OCI-LY3 (cell line): ENCODE measurements at regions not wholly inside any gene's neighbourhood (a gene's known extent, or its start where the extent isn't known, plus 50 kb on each side); places are given as distances from the start of the nearest gene placed in this dataset.

Experiments used
- H2AFZ ChIP-seq: fragments of 200-600, 300-600 bp; shearing (Covaris generic); 2 replicates; pipeline ENCODE4 v1.6.0; 2014; ENCODE audit warnings: antibody characterized with exemption, low read depth, low read length
- H3K27ac ChIP-seq: fragments of 200-600, 300-600 bp; sonication (generic); 2 replicates; pipeline ENCODE4 v1.5.1; 2014; ENCODE audit warnings: mild to moderate bottlenecking, low read length, moderate library complexity, mixed read lengths
- H3K27me3 ChIP-seq: fragments of 200-600, 300-600 bp; sonication (generic); 2 replicates; pipeline ENCODE4 v1.6.1; 2014; ENCODE audit warnings: low read depth, low read length, mixed read lengths
- H3K36me3 ChIP-seq: fragments of 200-600, 300-600 bp; sonication (generic); replicated peaks from 2 replicates; pipeline ENCODE3; 2014; ENCODE audit warnings: low read depth, low read length, mixed read lengths
- H3K4me1 ChIP-seq: fragments of 300-600, 200-600 bp; sonication (generic); 2 replicates; pipeline ENCODE4 v1.6.1; 2014; ENCODE audit warnings: low read length, mixed read lengths
- H3K4me2 ChIP-seq: fragments of 200-600, 300-600 bp; sonication (generic); 2 replicates; pipeline ENCODE4 v1.6.1; 2014; ENCODE audit warnings: low read length, mixed read lengths
- H3K4me3 ChIP-seq: fragments of 300-600, 200-600 bp; sonication (generic); 2 replicates; pipeline ENCODE4 v1.5.1; 2014; ENCODE audit warnings: antibody characterized with exemption, mild to moderate bottlenecking, low read length, moderate library complexity
- H3K79me2 ChIP-seq: fragments of 300-600, 200-600 bp; shearing (Covaris generic); 2 replicates; pipeline ENCODE4 v1.6.1; 2014; ENCODE audit warnings: mild to moderate bottlenecking, low read length, mixed read lengths
- H3K9ac ChIP-seq: fragments of 300-600, 200-600 bp; shearing (Covaris generic); 2 replicates; pipeline ENCODE4 v1.6.0; 2014; ENCODE audit warnings: mild to moderate bottlenecking, low read length, moderate library complexity
- H3K9me3 ChIP-seq: fragments of 200-600, 300-600 bp; shearing (Covaris generic); 2 replicates; pipeline ENCODE4 v1.6.1; 2014; ENCODE audit warnings: low read length, mixed read lengths; ENCODE audit not compliant: insufficient read depth
- H4K20me1 ChIP-seq: fragments of 200-600, 300-600 bp; sonication (generic); 2 replicates; pipeline ENCODE4 v1.6.1; 2016; ENCODE audit warnings: low read length, mixed read lengths; ENCODE audit not compliant: insufficient read depth
- EZH2phosphoT487 ChIP-seq: fragments of 200-600 bp; shearing (Covaris generic); IDR thresholded peaks from 2 replicates; pipeline ENCODE4 v1.6.1; 2018; ENCODE audit warnings: antibody characterized with exemption, mixed run types, low read depth
- TF ChIP-seq, protein P1 (sequence below): fragments of 200-600, 300-600 bp; sonication (generic); IDR thresholded peaks from 2 replicates; pipeline ENCODE4 v1.5.1; 2014; ENCODE audit warnings: antibody characterized with exemption, low read length, low read depth

DNA sequence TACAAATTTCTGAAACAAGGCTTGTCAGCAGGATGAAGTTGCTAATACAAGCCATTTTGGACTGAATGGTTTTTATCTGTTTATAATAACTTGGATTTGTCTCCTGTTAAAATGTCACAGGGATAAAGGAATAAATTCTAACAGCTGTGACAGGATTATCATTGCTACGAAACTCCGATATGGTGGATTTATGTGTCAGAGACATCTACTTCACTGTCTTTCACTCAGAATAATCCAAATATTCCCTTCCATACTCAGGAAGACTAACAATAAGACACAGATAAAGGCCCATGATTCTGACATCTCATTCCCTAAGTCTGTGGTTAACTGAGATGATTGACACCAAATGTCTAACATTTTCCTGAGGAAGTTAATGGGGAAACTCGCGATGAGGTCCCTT is 529.8 kb upstream of the GOT2 start:
- no peaks in the 10 kb centered on the region for H3K9me3 ChIP-seq
- no peaks in the 10 kb centered on the region for H4K20me1 ChIP-seq
- H3K36me3 ChIP-seq = no peaks in the 10 kb centered on the region
- no peak overlapping the region for H3K9ac ChIP-seq
- TF ChIP-seq, protein P1, sequence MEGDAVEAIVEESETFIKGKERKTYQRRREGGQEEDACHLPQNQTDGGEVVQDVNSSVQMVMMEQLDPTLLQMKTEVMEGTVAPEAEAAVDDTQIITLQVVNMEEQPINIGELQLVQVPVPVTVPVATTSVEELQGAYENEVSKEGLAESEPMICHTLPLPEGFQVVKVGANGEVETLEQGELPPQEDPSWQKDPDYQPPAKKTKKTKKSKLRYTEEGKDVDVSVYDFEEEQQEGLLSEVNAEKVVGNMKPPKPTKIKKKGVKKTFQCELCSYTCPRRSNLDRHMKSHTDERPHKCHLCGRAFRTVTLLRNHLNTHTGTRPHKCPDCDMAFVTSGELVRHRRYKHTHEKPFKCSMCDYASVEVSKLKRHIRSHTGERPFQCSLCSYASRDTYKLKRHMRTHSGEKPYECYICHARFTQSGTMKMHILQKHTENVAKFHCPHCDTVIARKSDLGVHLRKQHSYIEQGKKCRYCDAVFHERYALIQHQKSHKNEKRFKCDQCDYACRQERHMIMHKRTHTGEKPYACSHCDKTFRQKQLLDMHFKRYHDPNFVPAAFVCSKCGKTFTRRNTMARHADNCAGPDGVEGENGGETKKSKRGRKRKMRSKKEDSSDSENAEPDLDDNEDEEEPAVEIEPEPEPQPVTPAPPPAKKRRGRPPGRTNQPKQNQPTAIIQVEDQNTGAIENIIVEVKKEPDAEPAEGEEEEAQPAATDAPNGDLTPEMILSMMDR = no peak
- TF ChIP-seq EZH2phosphoT487 = no peak
- no peak overlapping the region for H3K4me3 ChIP-seq
- no peak overlapping the region for H3K27ac ChIP-seq
- no peak overlapping the region for H3K4me2 ChIP-seq
- H3K79me2 ChIP-seq = no peaks in the 10 kb centered on the region
- H3K4me1 ChIP-seq = no peaks in the 10 kb centered on the region
- no peaks in the 10 kb centered on the region for H3K27me3 ChIP-seq
- H2AFZ ChIP-seq = no peak overlapping the region

DNA sequence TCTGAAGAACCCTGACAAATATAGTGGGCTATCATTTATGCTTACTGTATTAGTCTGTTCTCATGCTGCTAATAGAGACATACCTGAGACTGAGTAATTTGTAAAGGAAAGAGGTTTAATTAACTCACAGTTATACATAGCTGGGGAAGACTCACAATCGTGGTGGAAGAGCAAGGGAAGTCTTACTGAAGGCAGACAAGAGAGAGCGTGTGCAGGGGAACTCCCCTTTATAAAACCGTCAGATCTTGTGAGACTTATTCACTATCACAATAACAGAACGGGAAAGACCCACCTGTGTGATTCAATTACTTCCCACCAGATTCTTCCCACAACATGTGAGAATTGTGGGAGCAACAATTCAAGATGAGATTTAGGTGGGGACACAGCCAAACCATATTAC is 526.8 kb upstream of the GOT2 start:
- Histone ChIP-seq H3K27ac (no peak overlapping the region), H3K9me3 (no peaks in the 10 kb centered on the region), H4K20me1 (no peaks in the 10 kb centered on the region), H3K4me2 (no peak overlapping the region), H3K4me3 (no peak overlapping the region), H3K27me3 (no peaks in the 10 kb centered on the region), H3K36me3 (no peaks in the 10 kb centered on the region), H3K9ac (no peak overlapping the region), H2AFZ (no peak overlapping the region), H3K4me1 (no peaks in the 10 kb centered on the region), H3K79me2 (no peaks in the 10 kb centered on the region)
- TF ChIP-seq, protein P1 = no peak
- no peak for TF ChIP-seq EZH2phosphoT487

DNA sequence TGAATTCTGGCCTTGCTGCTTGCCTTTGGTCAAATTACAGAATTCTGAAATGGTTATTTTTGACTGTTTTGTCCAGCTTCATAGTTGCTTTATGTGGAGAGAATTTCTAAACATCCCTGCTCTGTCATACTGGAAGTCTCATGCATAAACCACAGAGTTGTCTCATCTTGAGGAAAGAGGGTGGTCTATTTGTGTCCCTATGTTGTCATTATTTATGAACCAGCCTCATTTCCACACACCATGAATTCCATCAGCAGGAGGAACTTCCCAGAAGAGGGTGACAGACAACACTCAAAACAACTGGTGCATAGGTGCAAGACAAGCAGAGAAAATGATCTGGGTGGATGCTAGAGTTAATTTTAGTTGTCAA is 525.8 kb upstream of the GOT2 start:
- H3K4me3 ChIP-seq = no peak overlapping the region
- H3K4me1 ChIP-seq = no peaks in the 10 kb centered on the region
- no peak overlapping the region for H2AFZ ChIP-seq
- no peaks in the 10 kb centered on the region for H4K20me1 ChIP-seq
- H3K27ac ChIP-seq = no peak overlapping the region
- no peaks in the 10 kb centered on the region for H3K36me3 ChIP-seq
- H3K27me3 ChIP-seq = no peaks in the 10 kb centered on the region
- H3K9me3 ChIP-seq = no peaks in the 10 kb centered on the region
- TF ChIP-seq, protein P1 = no peak
- TF ChIP-seq EZH2phosphoT487 = no peak
- no peaks in the 10 kb centered on the region for H3K79me2 ChIP-seq
- H3K4me2 ChIP-seq = no peak overlapping the region
- H3K9ac ChIP-seq = no peak overlapping the region

DNA sequence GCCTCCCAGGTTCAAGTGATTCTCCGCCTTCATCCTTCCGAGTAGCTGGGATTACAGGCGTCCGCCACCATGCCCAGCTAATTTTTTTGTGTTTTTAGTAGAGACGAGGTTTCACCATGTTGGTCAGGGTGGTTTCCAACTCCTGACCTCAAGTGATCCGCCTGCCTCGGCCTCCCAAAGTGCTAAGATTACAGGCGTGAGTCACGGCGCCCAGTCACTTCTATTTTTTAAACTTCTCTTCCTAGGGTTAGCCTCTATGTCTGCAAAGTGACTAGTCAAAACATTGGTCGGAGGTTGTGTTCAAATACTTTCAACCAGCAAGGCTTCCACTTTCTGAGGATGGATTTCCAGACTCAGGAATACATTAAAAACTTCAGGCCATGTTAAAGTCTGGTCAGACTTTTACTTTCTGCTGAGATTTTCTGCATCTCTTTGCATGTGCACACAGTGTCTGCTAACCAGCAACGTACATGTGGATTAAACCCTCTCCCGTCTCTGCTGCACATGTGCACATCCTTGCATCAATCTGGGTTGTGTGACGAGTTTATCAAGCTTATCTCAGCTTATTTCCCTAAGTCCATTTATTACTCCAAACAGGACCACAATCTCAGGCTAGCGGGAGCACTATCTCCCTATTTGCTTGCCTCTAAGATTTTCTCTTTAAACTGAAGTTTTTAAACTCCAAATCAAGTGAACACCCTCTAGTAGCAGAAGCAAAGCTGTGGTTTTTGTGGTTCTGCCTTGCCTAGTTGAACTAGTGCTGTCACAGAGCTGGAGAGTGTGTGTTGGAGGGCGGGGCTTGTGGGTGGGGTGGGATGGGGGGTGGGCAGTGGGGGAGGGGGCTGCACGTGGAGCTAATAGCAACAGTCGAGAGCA is 525.2 kb upstream of the GOT2 start:
- Histone ChIP-seq H3K27me3 (no peaks in the 10 kb centered on the region), H2AFZ (no peak overlapping the region), H4K20me1 (no peaks in the 10 kb centered on the region), H3K9me3 (no peaks in the 10 kb centered on the region), H3K79me2 (no peaks in the 10 kb centered on the region), H3K9ac (no peak overlapping the region), H3K27ac (no peak overlapping the region), H3K4me3 (no peak overlapping the region), H3K4me2 (no peak overlapping the region), H3K4me1 (no peaks in the 10 kb centered on the region), H3K36me3 (no peaks in the 10 kb centered on the region)
- no peak for TF ChIP-seq EZH2phosphoT487
- TF ChIP-seq, protein P1 = no peak
